ENCODE measurements at regions not wholly inside any gene's neighbourhood (a gene's known extent, or its start where the extent isn't known, plus 50 kb on each side); places are given as distances from the start of the nearest gene placed in this dataset.

- TF ChIP-seq POLR2A (IDR thresholded peaks at IDR 0.05; ENCODE audit: low read depth, low read length): no peak
- no peak for TF ChIP-seq TAF1 (IDR thresholded peaks at IDR 0.05; ENCODE audit: low read depth, low read length)
- no peak for TF ChIP-seq POLR2AphosphoS5 (IDR thresholded peaks at IDR 0.05; ENCODE audit: low read depth, low read length)
- TF ChIP-seq SPI1 (IDR thresholded peaks at IDR 0.05; ENCODE audit: low read depth, low read length): no peak
Measured at GRCh38 chr12:108403952-108404351, 64.8 kb upstream of the CMKLR1 start.
